ENCODE measurements at regions not wholly inside any gene's neighbourhood (a gene's known extent, or its start where the extent isn't known, plus 50 kb on each side); places are given as distances from the start of the nearest gene placed in this dataset.

- TF ChIP-seq CTCF (IDR thresholded peaks at IDR 0.05; ENCODE audit: low read depth, low read length, missing control alignments) = no peak
- H3K4me3 ChIP-seq (ENCODE audit: low read depth, low read length) = no peak overlapping the region
- no peak for DNase-seq (ENCODE audit: low read depth)
- in situ Hi-C loops (cut with HindIII; ENCODE audit: low sequenced_read_pairs) = no loop called here
Observed at GRCh38 chr2:134199123-134199522, 54.7 kb upstream of the MGAT5 start.

- in situ Hi-C loops (cut with HindIII; ENCODE audit: low sequenced_read_pairs) = no loop called here
- DNase-seq (ENCODE audit: low read depth) = no peak
- no peak for TF ChIP-seq CTCF (IDR thresholded peaks at IDR 0.05; ENCODE audit: low read depth, low read length, missing control alignments)
- no peak overlapping the region for H3K4me3 ChIP-seq (ENCODE audit: low read depth, low read length)
Observed at GRCh38 chr2:134200036-134200618, 53.7 kb upstream of the MGAT5 start.

- TF ChIP-seq CTCF (IDR thresholded peaks at IDR 0.05; ENCODE audit: low read depth, low read length, missing control alignments) = no peak
- H3K4me3 ChIP-seq (ENCODE audit: low read depth, low read length) = no peak overlapping the region
- DNase-seq (ENCODE audit: low read depth) = no peak
- in situ Hi-C loops (cut with HindIII; ENCODE audit: low sequenced_read_pairs) = no loop called here
Observed at GRCh38 chr2:134201533-134201932, 52.3 kb upstream of the MGAT5 start.

- in situ Hi-C loops (cut with HindIII; ENCODE audit: low sequenced_read_pairs) = no loop called here
- TF ChIP-seq CTCF (IDR thresholded peaks at IDR 0.05; ENCODE audit: low read depth, low read length, missing control alignments) = no peak
- no peak for DNase-seq (ENCODE audit: low read depth)
- no peak overlapping the region for H3K4me3 ChIP-seq (ENCODE audit: low read depth, low read length)
Observed at GRCh38 chr2:134202371-134202770, 51.5 kb upstream of the MGAT5 start.

- H3K4me3 ChIP-seq (ENCODE audit: low read depth, low read length) = no peak overlapping the region
- TF ChIP-seq CTCF (IDR thresholded peaks at IDR 0.05; ENCODE audit: low read depth, low read length, missing control alignments) = no peak
- in situ Hi-C loops (cut with HindIII; ENCODE audit: low sequenced_read_pairs) = no loop called here
- no peak for DNase-seq (ENCODE audit: low read depth)
Observed at GRCh38 chr2:134203175-134203574, 50.7 kb upstream of the MGAT5 start.

All from astrocyte of the cerebellum (primary cell).